ENCODE measurements at regions not wholly inside any gene's neighbourhood (a gene's known extent, or its start where the extent isn't known, plus 50 kb on each side); places are given as distances from the start of the nearest gene placed in this dataset.
"Not testable (repeated sequence)": the region's sequence is repeated elsewhere in the genome, so short reads cannot be mapped to it uniquely, and the experiment has no call there.

- no peak for DNase-seq (ENCODE audit: low spot score)
- H3K4me1 Mint-ChIP-seq (ENCODE audit: low read depth), result peaks cover 9% of the 10 kb centered on the region
- H3K36me3 Mint-ChIP-seq (ENCODE audit: low read depth), result no peaks in the 10 kb centered on the region
- H3K27ac Mint-ChIP-seq, result no peak overlapping the region
- H3K9me3 Mint-ChIP-seq, result peaks cover 6% of the 10 kb centered on the region
- no peak overlapping the region for H3K4me3 Mint-ChIP-seq (ENCODE audit: low read depth)
- intact Hi-C loops (cut with micrococcal nuclease), result no loop called here
- H3K27me3 Mint-ChIP-seq (ENCODE audit: low read depth), result peaks cover 15% of the 10 kb centered on the region
Observed at GRCh38 chr4:108443585-108443984, 176.8 kb upstream of the RPL34 start.

- H3K36me3 Mint-ChIP-seq (ENCODE audit: low read depth), result no peaks in the 10 kb centered on the region
- H3K4me3 Mint-ChIP-seq (ENCODE audit: low read depth), result no peak overlapping the region
- peak; percentile 47 for DNase-seq (ENCODE audit: low spot score)
- peak overlapping the region; percentile 77 for H3K27ac Mint-ChIP-seq
- H3K9me3 Mint-ChIP-seq, result no peaks in the 10 kb centered on the region
- intact Hi-C loops (cut with micrococcal nuclease), result loop anchor here (2.0 to 5.0 kb wide), 5 partner anchors 33 to 402 kb away; no protein-coding TSS in a partner anchor
- H3K4me1 Mint-ChIP-seq (ENCODE audit: low read depth), result peaks cover 32% of the 10 kb centered on the region
- H3K27me3 Mint-ChIP-seq (ENCODE audit: low read depth), result peaks cover 5% of the 10 kb centered on the region
Observed at GRCh38 chr4:108433832-108434231, 186.5 kb upstream of the RPL34 start.

GRCh38 chr4:108433394-108433793, 187.0 kb upstream of the RPL34 start:
- not testable (repeated sequence) for DNase-seq (ENCODE audit: low spot score); H3K4me3 Mint-ChIP-seq (ENCODE audit: low read depth); H3K9me3 Mint-ChIP-seq; H3K36me3 Mint-ChIP-seq (ENCODE audit: low read depth); H3K27me3 Mint-ChIP-seq (ENCODE audit: low read depth)
- intact Hi-C loops (cut with micrococcal nuclease), result loop anchor here (2.0 to 5.0 kb wide), 5 partner anchors 33 to 401 kb away; no protein-coding TSS in a partner anchor
- Mint-ChIP-seq H3K4me1 (ENCODE audit: low read depth) (peaks cover 32% of the 10 kb centered on the region), H3K27ac (peak overlapping the region; percentile 77)

GRCh38 chr4:108432418-108432817, 188.0 kb upstream of the RPL34 start:
- peaks cover 40% of the 10 kb centered on the region for H3K4me1 Mint-ChIP-seq (ENCODE audit: low read depth)

GRCh38 chr4:108431986-108432385, 188.4 kb upstream of the RPL34 start:
- Mint-ChIP-seq H3K9me3 (no peaks in the 10 kb centered on the region), H3K4me1 (ENCODE audit: low read depth) (peaks cover 41% of the 10 kb centered on the region), H3K27ac (no peak overlapping the region), H3K4me3 (ENCODE audit: low read depth) (no peak overlapping the region), H3K36me3 (ENCODE audit: low read depth) (no peaks in the 10 kb centered on the region), H3K27me3 (ENCODE audit: low read depth) (no peaks in the 10 kb centered on the region)
- no peak for DNase-seq (ENCODE audit: low spot score)
- intact Hi-C loops (cut with micrococcal nuclease), result loop anchor here (2.0 to 5.0 kb wide), 5 partner anchors 35 to 400 kb away; no protein-coding TSS in a partner anchor

More at GRCh38 chr4:108432418-108432817, 188.0 kb upstream of the RPL34 start:
- intact Hi-C loops (cut with micrococcal nuclease), result loop anchor here (2.0 to 5.0 kb wide), 5 partner anchors 34 to 400 kb away; no protein-coding TSS in a partner anchor
- H3K27me3 Mint-ChIP-seq (ENCODE audit: low read depth), result no peaks in the 10 kb centered on the region
- no peak overlapping the region for H3K27ac Mint-ChIP-seq
- H3K9me3 Mint-ChIP-seq, result no peaks in the 10 kb centered on the region
- H3K36me3 Mint-ChIP-seq (ENCODE audit: low read depth), result no peaks in the 10 kb centered on the region
- no peak overlapping the region for H3K4me3 Mint-ChIP-seq (ENCODE audit: low read depth)
- DNase-seq (ENCODE audit: low spot score), result no peak

GRCh38 chr4:108430921-108431320, 189.5 kb upstream of the RPL34 start:
- peaks cover 49% of the 10 kb centered on the region for H3K4me1 Mint-ChIP-seq (ENCODE audit: low read depth)
- no peaks in the 10 kb centered on the region for H3K36me3 Mint-ChIP-seq (ENCODE audit: low read depth)
- DNase-seq (ENCODE audit: low spot score), result no peak
- no peaks in the 10 kb centered on the region for H3K9me3 Mint-ChIP-seq
- intact Hi-C loops (cut with micrococcal nuclease), result loop anchor here (5.0 kb wide), 2 partner anchors 89 to 399 kb away; no protein-coding TSS in a partner anchor
- no peaks in the 10 kb centered on the region for H3K27me3 Mint-ChIP-seq (ENCODE audit: low read depth)
- H3K4me3 Mint-ChIP-seq (ENCODE audit: low read depth), result no peak overlapping the region
- H3K27ac Mint-ChIP-seq, result no peak overlapping the region

- H3K4me1 Mint-ChIP-seq (ENCODE audit: low read depth), result peaks cover 47% of the 10 kb centered on the region
- H3K27ac Mint-ChIP-seq, result no peak overlapping the region
- no peaks in the 10 kb centered on the region for H3K36me3 Mint-ChIP-seq (ENCODE audit: low read depth)
- no peaks in the 10 kb centered on the region for H3K27me3 Mint-ChIP-seq (ENCODE audit: low read depth)
- H3K4me3 Mint-ChIP-seq (ENCODE audit: low read depth), result no peak overlapping the region
- no peak for DNase-seq (ENCODE audit: low spot score)
- no peaks in the 10 kb centered on the region for H3K9me3 Mint-ChIP-seq
- intact Hi-C loops (cut with micrococcal nuclease), result loop anchor here (5.0 to 10.0 kb wide), 5 partner anchors 72 to 397 kb away; no protein-coding TSS in a partner anchor
Observed at GRCh38 chr4:108429662-108430061, 190.7 kb upstream of the RPL34 start.

GRCh38 chr4:108428923-108429322, 191.5 kb upstream of the RPL34 start:
- Mint-ChIP-seq H3K27me3 (ENCODE audit: low read depth) (peaks cover 3% of the 10 kb centered on the region), H3K4me3 (ENCODE audit: low read depth) (no peak overlapping the region), H3K27ac (no peak overlapping the region), H3K36me3 (ENCODE audit: low read depth) (no peaks in the 10 kb centered on the region), H3K9me3 (no peaks in the 10 kb centered on the region), H3K4me1 (ENCODE audit: low read depth) (peaks cover 41% of the 10 kb centered on the region)
- intact Hi-C loops (cut with micrococcal nuclease), result loop anchor here (5.0 to 10.0 kb wide), 3 partner anchors 72 to 322 kb away; no protein-coding TSS in a partner anchor
- no peak for DNase-seq (ENCODE audit: low spot score)

GRCh38 chr4:108427946-108428485, 192.4 kb upstream of the RPL34 start:
- Mint-ChIP-seq H3K4me1 (ENCODE audit: low read depth) (peaks cover 33% of the 10 kb centered on the region), H3K36me3 (ENCODE audit: low read depth) (no peaks in the 10 kb centered on the region)
- intact Hi-C loops (cut with micrococcal nuclease), result loop anchor here (2.0 to 10.0 kb wide), 4 partner anchors 55 to 321 kb away; no protein-coding TSS in a partner anchor

GRCh38 chr4:108426493-108426892, 193.9 kb upstream of the RPL34 start:
- Mint-ChIP-seq H3K4me1 (ENCODE audit: low read depth) (peaks cover 22% of the 10 kb centered on the region), H3K27me3 (ENCODE audit: low read depth) (peaks cover 10% of the 10 kb centered on the region), H3K4me3 (ENCODE audit: low read depth) (no peak overlapping the region), H3K9me3 (peaks cover 17% of the 10 kb centered on the region), H3K27ac (no peak overlapping the region), H3K36me3 (ENCODE audit: low read depth) (no peaks in the 10 kb centered on the region)
- no peak for DNase-seq (ENCODE audit: low spot score)
- intact Hi-C loops (cut with micrococcal nuclease), result loop anchor here (1.0 to 10.0 kb wide), 5 partner anchors 56 to 319 kb away; no protein-coding TSS in a partner anchor

More at GRCh38 chr4:108427946-108428485, 192.4 kb upstream of the RPL34 start:
- no peak for DNase-seq (ENCODE audit: low spot score)
- Mint-ChIP-seq H3K9me3 (peaks cover 3% of the 10 kb centered on the region), H3K27ac (no peak overlapping the region), H3K4me3 (ENCODE audit: low read depth) (no peak overlapping the region), H3K27me3 (ENCODE audit: low read depth) (peaks cover 5% of the 10 kb centered on the region)

- H3K9me3 Mint-ChIP-seq, result peaks cover 20% of the 10 kb centered on the region
- DNase-seq (ENCODE audit: low spot score), result no peak
- no peak overlapping the region for H3K4me3 Mint-ChIP-seq (ENCODE audit: low read depth)
- H3K4me1 Mint-ChIP-seq (ENCODE audit: low read depth), result peaks cover 19% of the 10 kb centered on the region
- intact Hi-C loops (cut with micrococcal nuclease), result loop anchor here (1.0 to 10.0 kb wide), 5 partner anchors 57 to 319 kb away; no protein-coding TSS in a partner anchor
- peaks cover 13% of the 10 kb centered on the region for H3K27me3 Mint-ChIP-seq (ENCODE audit: low read depth)
- no peaks in the 10 kb centered on the region for H3K36me3 Mint-ChIP-seq (ENCODE audit: low read depth)
- no peak overlapping the region for H3K27ac Mint-ChIP-seq
Observed at GRCh38 chr4:108425988-108426387, 194.4 kb upstream of the RPL34 start.

- Mint-ChIP-seq H3K27ac (no peak overlapping the region), H3K27me3 (ENCODE audit: low read depth) (peaks cover 14% of the 10 kb centered on the region), H3K4me3 (ENCODE audit: low read depth) (no peak overlapping the region), H3K4me1 (ENCODE audit: low read depth) (peaks cover 9% of the 10 kb centered on the region), H3K36me3 (ENCODE audit: low read depth) (no peaks in the 10 kb centered on the region), H3K9me3 (peaks cover 16% of the 10 kb centered on the region)
- no peak for DNase-seq (ENCODE audit: low spot score)
- intact Hi-C loops (cut with micrococcal nuclease), result no loop called here
Observed at GRCh38 chr4:108417923-108418322, 202.5 kb upstream of the RPL34 start.

- Mint-ChIP-seq H3K4me3 (ENCODE audit: low read depth) (no peak overlapping the region), H3K27ac (no peak overlapping the region), H3K27me3 (ENCODE audit: low read depth) (peaks cover 22% of the 10 kb centered on the region), H3K9me3 (peaks cover 5% of the 10 kb centered on the region), H3K4me1 (ENCODE audit: low read depth) (peaks cover 9% of the 10 kb centered on the region), H3K36me3 (ENCODE audit: low read depth) (no peaks in the 10 kb centered on the region)
- DNase-seq (ENCODE audit: low spot score), result no peak
- intact Hi-C loops (cut with micrococcal nuclease), result no loop called here
Observed at GRCh38 chr4:108416831-108417230, 203.5 kb upstream of the RPL34 start.
